ENCODE measurements at regions not wholly inside any gene's neighbourhood (a gene's known extent, or its start where the extent isn't known, plus 50 kb on each side); places are given as distances from the start of the nearest gene placed in this dataset.

GRCh38 chr20:19849341-19850197 lies 91.5 kb downstream of the RIN2 start:
- H3K27me3 Mint-ChIP-seq (ENCODE audit: insufficient read depth, low read depth, poor library complexity), result peaks cover 4% of the 10 kb centered on the region
- no peak overlapping the region for H3K4me3 ChIP-seq
- H3K9me2 ChIP-seq (ENCODE audit: insufficient read depth), result 0 out of 2 replicates have a peak, but pooled peaks cover 3% of the 10 kb centered on the region
- DNase-seq (ENCODE audit: low spot score) (no peak), ATAC-seq (no peak; the same call in 2 of the 3 replicates)
- no peak overlapping the region for H3K27ac Mint-ChIP-seq
- H3F3A ChIP-seq (replicated peaks; ENCODE audit: low read depth), result no peaks in the 10 kb centered on the region
- no peaks in the 10 kb centered on the region for H3K27me3 ChIP-seq (ENCODE audit: insufficient read depth)
- no peak overlapping the region for H3K4me3 Mint-ChIP-seq
- H4K20me1 ChIP-seq (replicated peaks; ENCODE audit: insufficient read depth), result no peaks in the 10 kb centered on the region
- no peaks in the 10 kb centered on the region; the same call in 2 of the 3 replicates for H3K36me3 Mint-ChIP-seq (ENCODE audit: low read depth)
- TF ChIP-seq REST (IDR thresholded peaks at IDR 0.05; ENCODE audit: unreplicated experiment) (no peak), STAT1 (IDR thresholded peaks at IDR 0.05; ENCODE audit: unreplicated experiment) (no peak), EZH2phosphoT487 (IDR thresholded peaks at IDR 0.05; ENCODE audit: unreplicated experiment) (no peak), POLR2AphosphoS5 (IDR thresholded peaks at IDR 0.05; ENCODE audit: low read depth) (no peak), EZH2 (IDR thresholded peaks at IDR 0.05; ENCODE audit: low read depth, unreplicated experiment) (no peak), ETS1 (IDR thresholded peaks at IDR 0.05) (no peak), NANOG (IDR thresholded peaks at IDR 0.05; ENCODE audit: borderline replicate concordance) (no peak), CTCF (conservative IDR thresholded peaks at IDR 0.05; ENCODE audit: low read depth in 2 of 2) (no peak), ZNF331 (CRISPR knock-in tag; IDR thresholded peaks at IDR 0.05; ENCODE audit: low read depth) (no peak), CREB1 (CRISPR knock-in tag; IDR thresholded peaks at IDR 0.05; ENCODE audit: low read depth) (no peak), JUNB (IDR thresholded peaks at IDR 0.05; ENCODE audit: unreplicated experiment) (no peak), ZNF114 (CRISPR knock-in tag; IDR thresholded peaks at IDR 0.05) (no peak), ZNF462 (CRISPR knock-in tag; IDR thresholded peaks at IDR 0.05) (no peak)
- H3K4me2 ChIP-seq, result no peak overlapping the region
- peaks cover 2% of the 10 kb centered on the region; the same call in 2 of the 3 replicates for H3K9me3 Mint-ChIP-seq
- H3K36me3 ChIP-seq (ENCODE audit: insufficient read depth), result no peaks in the 10 kb centered on the region
- peaks cover 5% of the 10 kb centered on the region; the same call in 2 of the 3 replicates for H3K4me1 Mint-ChIP-seq
- peak overlapping the region; percentile 14; the same call in 1 of the 2 replicates for H2AFZ ChIP-seq
- H3K4me1 ChIP-seq (ENCODE audit: insufficient read depth), result no peaks in the 10 kb centered on the region
- H3K79me2 ChIP-seq (replicated peaks; ENCODE audit: insufficient read depth), result no peaks in the 10 kb centered on the region
- H3K27ac ChIP-seq (ENCODE audit: low read depth), result no peak overlapping the region

All from GM23338 (cell line).